ENCODE measurements at regions not wholly inside any gene's neighbourhood (a gene's known extent, or its start where the extent isn't known, plus 50 kb on each side); places are given as distances from the start of the nearest gene placed in this dataset.

- no peak overlapping the region for H3K4me3 ChIP-seq (ENCODE audit: low read length)
- DNase-seq (ENCODE audit: low read depth): no peak
- H3K9me3 ChIP-seq (ENCODE audit: control insufficient read depth, low read length): no peaks in the 10 kb centered on the region
- H3K27me3 ChIP-seq (replicated peaks; ENCODE audit: control insufficient read depth, insufficient read depth, low read length): no peaks in the 10 kb centered on the region
- H3K4me1 ChIP-seq (ENCODE audit: control insufficient read depth, insufficient read depth, low read length): peaks cover 25% of the 10 kb centered on the region
- H3K36me3 ChIP-seq (ENCODE audit: control insufficient read depth, insufficient read depth, low read length, severe bottlenecking): no peaks in the 10 kb centered on the region
- H3K9ac ChIP-seq (ENCODE audit: low read length): no peak overlapping the region
Observed at GRCh38 chr6:26161322-26161721, 74.1 kb downstream of the HFE start.

DNA sequence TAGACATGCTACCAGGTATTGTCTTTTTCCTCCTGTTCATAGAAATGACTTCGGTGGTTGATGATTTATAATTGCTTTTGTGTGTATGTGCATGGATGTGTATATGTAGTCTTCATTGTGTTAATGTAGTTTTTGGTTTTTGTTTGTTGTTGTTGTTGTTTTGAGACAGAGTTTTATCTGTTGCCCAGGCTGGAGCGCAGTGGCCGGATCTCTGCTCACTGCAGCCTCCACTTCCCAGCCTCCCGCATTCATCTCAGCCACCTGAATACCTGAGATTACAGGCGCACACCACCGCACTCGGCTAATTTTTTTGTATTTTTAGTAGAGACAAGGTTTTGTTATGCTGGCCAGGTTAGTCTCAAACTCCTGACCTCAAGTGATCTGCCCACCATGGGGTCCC, 75.2 kb downstream of the HFE start:
- peaks cover 18% of the 10 kb centered on the region for H3K4me1 ChIP-seq (ENCODE audit: control insufficient read depth, insufficient read depth, low read length)
- H3K27me3 ChIP-seq (replicated peaks; ENCODE audit: control insufficient read depth, insufficient read depth, low read length): no peaks in the 10 kb centered on the region
- DNase-seq (ENCODE audit: low read depth): no peak
- H3K9me3 ChIP-seq (ENCODE audit: control insufficient read depth, low read length): no peaks in the 10 kb centered on the region
- H3K36me3 ChIP-seq (ENCODE audit: control insufficient read depth, insufficient read depth, low read length, severe bottlenecking): no peaks in the 10 kb centered on the region
- H3K4me3 ChIP-seq (ENCODE audit: low read length): no peak overlapping the region
- H3K9ac ChIP-seq (ENCODE audit: low read length): no peak overlapping the region

DNA sequence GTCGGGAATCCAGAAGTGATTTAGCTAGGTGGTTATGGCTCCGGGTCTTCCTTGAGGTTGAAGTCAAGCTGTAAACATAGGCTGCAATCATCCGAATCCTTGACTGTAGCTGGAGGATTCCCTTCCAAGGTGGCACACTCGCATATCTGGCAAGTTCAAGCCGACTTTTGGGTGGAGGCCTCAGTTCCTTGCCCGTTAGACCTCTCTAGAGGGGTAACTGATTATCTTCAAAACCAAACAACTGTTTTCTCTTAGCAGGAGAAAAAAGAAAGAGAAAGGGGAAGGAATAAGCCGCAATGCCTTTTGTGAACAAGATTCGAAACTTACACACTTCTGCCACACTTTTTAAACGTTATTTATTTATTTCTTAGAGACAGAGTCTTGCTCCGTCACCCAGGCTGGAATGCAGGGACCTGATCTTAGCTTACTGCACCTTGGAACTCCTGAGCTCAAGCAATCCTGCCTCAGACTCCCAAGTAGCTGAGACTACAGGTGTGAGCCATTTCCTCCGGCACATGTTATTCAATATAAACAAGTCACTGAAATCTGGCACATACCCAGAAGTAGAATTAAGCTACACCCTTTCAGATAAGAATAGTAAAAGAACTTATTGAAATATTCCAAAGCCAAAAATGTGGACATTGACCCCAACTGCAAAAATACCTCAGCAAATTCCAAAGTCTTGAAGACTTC, 76.3 kb downstream of the HFE start:
- H3K9ac ChIP-seq (ENCODE audit: low read length): no peak overlapping the region
- H3K27me3 ChIP-seq (replicated peaks; ENCODE audit: control insufficient read depth, insufficient read depth, low read length): no peaks in the 10 kb centered on the region
- H3K9me3 ChIP-seq (ENCODE audit: control insufficient read depth, low read length): no peaks in the 10 kb centered on the region
- no peak overlapping the region for H3K4me3 ChIP-seq (ENCODE audit: low read length)
- no peak for DNase-seq (ENCODE audit: low read depth)
- H3K4me1 ChIP-seq (ENCODE audit: control insufficient read depth, insufficient read depth, low read length): peaks cover 15% of the 10 kb centered on the region
- no peaks in the 10 kb centered on the region for H3K36me3 ChIP-seq (ENCODE audit: control insufficient read depth, insufficient read depth, low read length, severe bottlenecking)

DNA sequence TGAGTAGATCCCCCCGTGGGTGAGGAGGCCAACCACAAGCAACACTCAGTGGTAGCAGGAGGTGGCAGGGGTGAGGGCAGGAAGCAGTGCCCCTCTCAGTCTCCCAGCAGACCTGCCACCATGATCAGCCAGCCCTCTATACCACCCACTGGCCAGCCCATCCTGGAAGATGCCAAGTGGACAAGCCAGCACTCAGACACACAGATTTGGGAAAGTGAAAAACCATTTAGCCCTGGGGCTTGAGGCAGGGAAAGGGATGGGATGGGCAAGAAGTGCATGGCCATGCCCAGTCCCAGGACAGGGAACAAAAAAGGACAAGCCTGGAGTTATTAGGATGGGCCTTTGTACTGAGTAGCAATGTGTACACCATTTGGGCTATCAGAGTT, 76.9 kb downstream of the HFE start:
- no peak for DNase-seq (ENCODE audit: low read depth)

DNA sequence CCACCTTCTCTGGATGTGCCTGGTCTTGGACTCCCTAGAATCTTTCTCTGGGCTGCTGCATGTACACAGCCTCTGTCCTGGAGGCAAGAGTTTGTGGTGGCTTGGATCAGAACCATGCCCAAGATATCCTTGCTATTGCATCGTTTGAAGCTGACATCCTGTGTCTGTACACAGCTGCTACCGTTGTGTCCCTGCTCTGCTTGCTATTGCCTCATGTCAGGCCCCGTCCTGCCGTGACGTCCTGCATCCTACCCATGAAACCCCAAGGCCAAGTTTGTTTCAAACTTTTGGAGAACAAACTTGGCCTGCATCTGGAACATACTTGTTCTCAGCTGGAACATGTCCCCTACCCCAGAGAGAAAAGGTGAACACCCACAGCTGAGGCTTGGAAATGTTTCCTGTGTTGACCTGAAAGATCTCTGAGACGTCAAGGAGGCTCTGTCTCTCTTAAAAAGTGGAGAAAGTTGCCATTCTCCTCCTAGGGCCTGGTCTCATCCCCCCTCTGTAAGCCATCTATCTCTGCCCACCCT, 78.1 kb downstream of the HFE start:
- Histone ChIP-seq H3K9me3 (ENCODE audit: control insufficient read depth, low read length) (no peaks in the 10 kb centered on the region), H3K4me1 (ENCODE audit: control insufficient read depth, insufficient read depth, low read length) (no peaks in the 10 kb centered on the region), H3K27me3 (replicated peaks; ENCODE audit: control insufficient read depth, insufficient read depth, low read length) (no peaks in the 10 kb centered on the region), H3K4me3 (ENCODE audit: low read length) (no peak overlapping the region), H3K36me3 (ENCODE audit: control insufficient read depth, insufficient read depth, low read length, severe bottlenecking) (no peaks in the 10 kb centered on the region), H3K9ac (ENCODE audit: low read length) (no peak overlapping the region)
- no peak for DNase-seq (ENCODE audit: low read depth)

More for the DNA sequence above, 76.9 kb downstream of the HFE start:
- H3K9me3 ChIP-seq (ENCODE audit: control insufficient read depth, low read length): no peaks in the 10 kb centered on the region
- H3K27me3 ChIP-seq (replicated peaks; ENCODE audit: control insufficient read depth, insufficient read depth, low read length): no peaks in the 10 kb centered on the region
- H3K4me3 ChIP-seq (ENCODE audit: low read length): no peak overlapping the region
- no peaks in the 10 kb centered on the region for H3K36me3 ChIP-seq (ENCODE audit: control insufficient read depth, insufficient read depth, low read length, severe bottlenecking)
- no peak overlapping the region for H3K9ac ChIP-seq (ENCODE audit: low read length)
- H3K4me1 ChIP-seq (ENCODE audit: control insufficient read depth, insufficient read depth, low read length): peaks cover 10% of the 10 kb centered on the region

GRCh38 chr6:26170181-26170580, 83.0 kb downstream of the HFE start:
- H3K4me3 ChIP-seq (ENCODE audit: low read length): no peak overlapping the region
- peak; percentile 34 for DNase-seq (ENCODE audit: low read depth)
- H3K9ac ChIP-seq (ENCODE audit: low read length): no peak overlapping the region
- peaks cover 10% of the 10 kb centered on the region for H3K4me1 ChIP-seq (ENCODE audit: control insufficient read depth, insufficient read depth, low read length)
- H3K36me3 ChIP-seq (ENCODE audit: control insufficient read depth, insufficient read depth, low read length, severe bottlenecking): no peaks in the 10 kb centered on the region
- H3K9me3 ChIP-seq (ENCODE audit: control insufficient read depth, low read length): no peaks in the 10 kb centered on the region
- no peaks in the 10 kb centered on the region for H3K27me3 ChIP-seq (replicated peaks; ENCODE audit: control insufficient read depth, insufficient read depth, low read length)

GRCh38 chr6:26170951-26171841, 84.0 kb downstream of the HFE start:
- DNase-seq (ENCODE audit: low read depth): no peak
- no peaks in the 10 kb centered on the region for H3K36me3 ChIP-seq (ENCODE audit: control insufficient read depth, insufficient read depth, low read length, severe bottlenecking)
- H3K4me1 ChIP-seq (ENCODE audit: control insufficient read depth, insufficient read depth, low read length): peaks cover 10% of the 10 kb centered on the region
- H3K9me3 ChIP-seq (ENCODE audit: control insufficient read depth, low read length): no peaks in the 10 kb centered on the region
- no peaks in the 10 kb centered on the region for H3K27me3 ChIP-seq (replicated peaks; ENCODE audit: control insufficient read depth, insufficient read depth, low read length)
- peak overlapping the region; percentile 98 for H3K4me3 ChIP-seq (ENCODE audit: low read length)
- peak overlapping the region; percentile 95 for H3K9ac ChIP-seq (ENCODE audit: low read length)

DNA sequence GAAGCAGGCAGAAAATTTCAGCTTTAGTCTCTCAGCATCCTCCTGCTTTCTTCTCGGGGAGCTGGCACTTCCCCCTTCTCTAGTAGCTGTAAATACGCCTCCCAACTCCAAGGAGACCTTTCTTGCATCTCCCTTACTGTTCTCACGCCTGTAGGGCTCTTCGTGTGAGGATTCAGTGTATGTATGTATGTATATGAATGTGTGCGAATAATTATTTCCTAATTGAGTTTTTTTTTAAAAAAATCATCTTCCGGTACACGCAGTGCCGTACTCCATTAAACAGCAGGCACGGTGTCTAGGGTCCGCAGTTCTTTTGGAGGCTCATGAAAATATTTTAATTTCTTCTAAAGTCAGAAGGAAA, 85.4 kb downstream of the HFE start:
- Histone ChIP-seq H3K9me3 (ENCODE audit: control insufficient read depth, low read length) (no peaks in the 10 kb centered on the region), H3K9ac (ENCODE audit: low read length) (peak overlapping the region; percentile 95), H3K4me3 (ENCODE audit: low read length) (peak overlapping the region; percentile 98), H3K36me3 (ENCODE audit: control insufficient read depth, insufficient read depth, low read length, severe bottlenecking) (no peaks in the 10 kb centered on the region), H3K27me3 (replicated peaks; ENCODE audit: control insufficient read depth, insufficient read depth, low read length) (no peaks in the 10 kb centered on the region), H3K4me1 (ENCODE audit: control insufficient read depth, insufficient read depth, low read length) (peaks cover 10% of the 10 kb centered on the region)
- peak; percentile 49 for DNase-seq (ENCODE audit: low read depth)

DNA sequence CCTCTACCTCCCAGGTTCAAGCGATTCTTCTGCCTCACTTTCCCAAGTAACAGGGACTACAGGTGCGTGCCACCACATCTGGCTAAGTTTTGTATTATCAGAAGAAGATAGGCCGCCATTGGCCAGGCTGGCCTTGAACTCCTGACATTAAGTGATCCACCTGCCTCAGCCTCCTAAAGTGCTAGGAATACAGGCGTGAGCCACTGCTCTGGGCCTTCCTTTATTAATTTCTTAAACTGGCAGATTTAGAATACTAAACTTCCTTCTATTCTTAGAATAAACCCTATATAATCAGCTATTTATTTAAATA, 86.6 kb downstream of the HFE start:
- Histone ChIP-seq H3K9me3 (ENCODE audit: control insufficient read depth, low read length) (no peaks in the 10 kb centered on the region), H3K27me3 (replicated peaks; ENCODE audit: control insufficient read depth, insufficient read depth, low read length) (no peaks in the 10 kb centered on the region), H3K4me1 (ENCODE audit: control insufficient read depth, insufficient read depth, low read length) (peaks cover 10% of the 10 kb centered on the region), H3K4me3 (ENCODE audit: low read length) (no peak overlapping the region), H3K9ac (ENCODE audit: low read length) (no peak overlapping the region), H3K36me3 (ENCODE audit: control insufficient read depth, insufficient read depth, low read length, severe bottlenecking) (no peaks in the 10 kb centered on the region)
- DNase-seq (ENCODE audit: low read depth): no peak

DNA sequence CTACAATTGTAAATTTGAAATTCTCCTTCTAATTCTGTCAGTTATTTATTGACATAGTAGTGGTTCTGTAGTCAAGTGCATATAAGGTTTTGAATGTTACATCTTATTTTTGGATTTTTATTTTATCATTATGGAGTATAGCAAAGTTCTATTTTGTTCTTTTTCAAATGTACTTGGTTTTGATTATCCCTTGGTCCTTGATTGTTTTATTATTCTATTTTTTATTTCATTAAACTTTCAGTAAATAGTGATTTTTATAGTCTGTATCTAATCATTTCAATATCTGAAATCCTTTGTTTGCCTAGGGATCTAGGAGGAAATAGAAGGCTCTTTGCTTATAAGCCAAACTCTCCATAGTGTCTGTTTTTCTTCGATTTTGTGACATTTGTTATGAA, 87.8 kb downstream of the HFE start:
- H3K9ac ChIP-seq (ENCODE audit: low read length): peak overlapping the region; percentile 16
- no peaks in the 10 kb centered on the region for H3K9me3 ChIP-seq (ENCODE audit: control insufficient read depth, low read length)
- peaks cover 10% of the 10 kb centered on the region for H3K4me1 ChIP-seq (ENCODE audit: control insufficient read depth, insufficient read depth, low read length)
- H3K4me3 ChIP-seq (ENCODE audit: low read length): no peak overlapping the region
- H3K36me3 ChIP-seq (ENCODE audit: control insufficient read depth, insufficient read depth, low read length, severe bottlenecking): no peaks in the 10 kb centered on the region
- H3K27me3 ChIP-seq (replicated peaks; ENCODE audit: control insufficient read depth, insufficient read depth, low read length): no peaks in the 10 kb centered on the region
- no peak for DNase-seq (ENCODE audit: low read depth)

- Histone ChIP-seq H3K27me3 (replicated peaks; ENCODE audit: control insufficient read depth, insufficient read depth, low read length) (no peaks in the 10 kb centered on the region), H3K9me3 (ENCODE audit: control insufficient read depth, low read length) (no peaks in the 10 kb centered on the region), H3K36me3 (ENCODE audit: control insufficient read depth, insufficient read depth, low read length, severe bottlenecking) (no peaks in the 10 kb centered on the region), H3K9ac (ENCODE audit: low read length) (no peak overlapping the region), H3K4me3 (ENCODE audit: low read length) (no peak overlapping the region), H3K4me1 (ENCODE audit: control insufficient read depth, insufficient read depth, low read length) (peaks cover 10% of the 10 kb centered on the region)
- peak; percentile 85 for DNase-seq (ENCODE audit: low read depth)
Observed at GRCh38 chr6:26175428-26176181, 88.4 kb downstream of the HFE start.
